Neural cell (in vitro differentiated cells): ENCODE measurements at regions not wholly inside any gene's neighbourhood (a gene's known extent, or its start where the extent isn't known, plus 50 kb on each side); places are given as distances from the start of the nearest gene placed in this dataset.

Experiments used
- H2AFZ ChIP-seq: fragments of 200-600, 300-800 bp; sonication (generic), shearing (Covaris generic); 2 replicates; pipeline ENCODE4 v1.6.0; 2014; ENCODE audit warnings: low read depth, mild to moderate bottlenecking, antibody characterized with exemption, low read length, moderate library complexity
- H3F3A ChIP-seq: fragments of 200-600 bp; shearing (Covaris generic); 2 replicates; pipeline ENCODE4 v1.6.1; 2016; ENCODE audit warnings: mild to moderate bottlenecking, moderate library complexity, mixed read lengths, antibody characterized with exemption, low read length; ENCODE audit not compliant: insufficient read depth, poor library complexity, severe bottlenecking
- H3K27ac ChIP-seq: fragments of 200-600, 300-800 bp; sonication (generic), shearing (Covaris generic); 2 replicates; pipeline ENCODE4 v1.5.1; 2014; ENCODE audit warnings: mild to moderate bottlenecking, low read length, moderate library complexity
- H3K27me3 ChIP-seq: fragments of 300-800, 200-600 bp; sonication (generic), shearing (Covaris generic); 2 replicates; pipeline ENCODE4 v1.6.0; 2014; ENCODE audit warnings: mild to moderate bottlenecking, low read depth, low read length, moderate library complexity; ENCODE audit not compliant: insufficient read depth
- H3K36me3 ChIP-seq: fragments of 300-800, 200-600 bp; sonication (generic), shearing (Covaris generic); 2 replicates; pipeline ENCODE4 v1.5.1; 2014; ENCODE audit warnings: mild to moderate bottlenecking, antibody characterized with exemption, low read length, moderate library complexity; ENCODE audit not compliant: insufficient read depth
- H3K4me2 ChIP-seq: fragments of 300-800, 200-600 bp; sonication (generic), shearing (Covaris generic); 2 replicates; pipeline ENCODE4 v1.6.0; 2014; ENCODE audit warnings: mild to moderate bottlenecking, low read length
- H3K4me3 ChIP-seq: fragments of 300-800, 200-600 bp; sonication (generic), shearing (Covaris generic); 2 replicates; pipeline ENCODE4 v1.5.1; 2014; ENCODE audit warnings: mild to moderate bottlenecking, low read length, moderate library complexity
- H3K79me2 ChIP-seq: fragments of 200-600 bp; shearing (Covaris generic); replicated peaks from 2 replicates; pipeline ENCODE4 v1.6.0; 2014; ENCODE audit warnings: mild to moderate bottlenecking, low read length, moderate library complexity; ENCODE audit not compliant: insufficient read depth
- H3K9ac ChIP-seq: fragments of 300-800, 200-600 bp; sonication (generic), shearing (Covaris generic); 2 replicates; pipeline ENCODE4 v1.6.1; 2016; ENCODE audit warnings: mild to moderate bottlenecking, low read length, mixed read lengths
- H3K9me2 ChIP-seq: fragments of 200-600 bp; shearing (Covaris generic); 2 replicates; pipeline ENCODE4 v1.6.1; 2016; ENCODE audit warnings: mild to moderate bottlenecking, low read length, mixed read lengths; ENCODE audit not compliant: insufficient read depth
- H3K9me3 ChIP-seq: fragments of 200-600, 300-800 bp; sonication (generic), shearing (Covaris generic); 2 replicates; pipeline ENCODE4 v1.6.1; 2016; ENCODE audit warnings: mild to moderate bottlenecking, mixed run types, low read length, moderate library complexity, mixed read lengths
- H4K20me1 ChIP-seq: fragments of 200-600 bp; shearing (Covaris generic); 2 replicates; pipeline ENCODE4 v1.6.1; 2016; ENCODE audit warnings: mild to moderate bottlenecking, mixed run types; ENCODE audit not compliant: insufficient read depth
- EP300 ChIP-seq: fragments of 450-650 bp; conservative IDR thresholded peaks from 2 replicates; pipeline ENCODE4 v1.6.1; 2014; ENCODE audit warnings: antibody characterized with exemption, mild to moderate bottlenecking, moderate library complexity; ENCODE audit not compliant: poor library complexity, severe bottlenecking
- EZH2 ChIP-seq: fragments of 200-600, 300-800 bp; shearing (Covaris generic), sonication (generic); IDR thresholded peaks from 2 replicates; pipeline ENCODE4 v1.6.1; 2014; ENCODE audit warnings: antibody characterized with exemption, low read length, borderline replicate concordance, mild to moderate bottlenecking; ENCODE audit not compliant: insufficient read depth, poor library complexity, severe bottlenecking
- MXI1 ChIP-seq: fragments of 450-650 bp; conservative IDR thresholded peaks from 2 replicates; pipeline ENCODE4 v1.6.1; 2014; ENCODE audit warnings: antibody characterized with exemption, mild to moderate bottlenecking; ENCODE audit not compliant: poor library complexity, severe bottlenecking
- POLR2AphosphoS5 ChIP-seq: IDR thresholded peaks from 2 replicates; pipeline ENCODE4 v1.6.1; 2012
- RAD21 ChIP-seq: fragments of 450-650 bp; conservative IDR thresholded peaks from 2 replicates; pipeline ENCODE4 v1.6.1; 2014; ENCODE audit warnings: antibody characterized with exemption, mild to moderate bottlenecking, moderate library complexity
- SMC3 ChIP-seq: fragments of 450-650 bp; conservative IDR thresholded peaks from 2 replicates; pipeline ENCODE4 v1.6.1; 2014; ENCODE audit warnings: antibody characterized with exemption, mild to moderate bottlenecking, moderate library complexity; ENCODE audit not compliant: poor library complexity
- TAF1 ChIP-seq: IDR thresholded peaks from 2 replicates; pipeline ENCODE4 v1.6.1; 2012; ENCODE audit warnings: low read depth
- TF ChIP-seq, protein P1 (sequence below): IDR thresholded peaks from 2 replicates; pipeline ENCODE4 v1.6.1; 2012; ENCODE audit warnings: borderline replicate concordance
- TF ChIP-seq, protein P2 (sequence below): fragments of 450-650 bp; IDR thresholded peaks from 2 replicates; pipeline ENCODE4 v1.5.1; 2014; ENCODE audit warnings: antibody characterized with exemption, mild to moderate bottlenecking, moderate library complexity; ENCODE audit not compliant: poor library complexity, severe bottlenecking

DNA sequence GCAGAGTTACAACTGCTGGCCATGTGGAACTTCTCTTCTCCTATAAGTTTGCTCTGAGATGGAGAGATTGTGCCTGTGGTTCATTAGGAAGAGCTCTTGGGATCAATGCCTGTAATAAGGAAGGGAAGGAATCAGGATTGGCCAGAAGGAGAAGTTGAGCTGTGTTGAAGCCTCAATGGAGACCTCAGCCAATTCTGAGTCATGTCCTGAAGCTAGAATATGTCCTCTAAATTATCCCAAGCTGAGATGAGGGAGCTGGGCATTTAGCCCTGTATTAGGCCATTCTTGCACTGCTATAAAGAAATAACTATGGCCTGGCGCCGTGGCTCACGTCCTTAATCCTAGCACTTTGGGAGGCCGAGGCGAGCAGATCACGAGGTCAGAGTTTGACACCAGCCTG is 85.4 kb upstream of the DHX15 start:
- H3K9ac ChIP-seq, result no peak overlapping the region
- no peak overlapping the region for H3K4me2 ChIP-seq
- H2AFZ ChIP-seq, result no peak overlapping the region
- no peaks in the 10 kb centered on the region for H3K9me2 ChIP-seq
- TF ChIP-seq, protein P1, sequence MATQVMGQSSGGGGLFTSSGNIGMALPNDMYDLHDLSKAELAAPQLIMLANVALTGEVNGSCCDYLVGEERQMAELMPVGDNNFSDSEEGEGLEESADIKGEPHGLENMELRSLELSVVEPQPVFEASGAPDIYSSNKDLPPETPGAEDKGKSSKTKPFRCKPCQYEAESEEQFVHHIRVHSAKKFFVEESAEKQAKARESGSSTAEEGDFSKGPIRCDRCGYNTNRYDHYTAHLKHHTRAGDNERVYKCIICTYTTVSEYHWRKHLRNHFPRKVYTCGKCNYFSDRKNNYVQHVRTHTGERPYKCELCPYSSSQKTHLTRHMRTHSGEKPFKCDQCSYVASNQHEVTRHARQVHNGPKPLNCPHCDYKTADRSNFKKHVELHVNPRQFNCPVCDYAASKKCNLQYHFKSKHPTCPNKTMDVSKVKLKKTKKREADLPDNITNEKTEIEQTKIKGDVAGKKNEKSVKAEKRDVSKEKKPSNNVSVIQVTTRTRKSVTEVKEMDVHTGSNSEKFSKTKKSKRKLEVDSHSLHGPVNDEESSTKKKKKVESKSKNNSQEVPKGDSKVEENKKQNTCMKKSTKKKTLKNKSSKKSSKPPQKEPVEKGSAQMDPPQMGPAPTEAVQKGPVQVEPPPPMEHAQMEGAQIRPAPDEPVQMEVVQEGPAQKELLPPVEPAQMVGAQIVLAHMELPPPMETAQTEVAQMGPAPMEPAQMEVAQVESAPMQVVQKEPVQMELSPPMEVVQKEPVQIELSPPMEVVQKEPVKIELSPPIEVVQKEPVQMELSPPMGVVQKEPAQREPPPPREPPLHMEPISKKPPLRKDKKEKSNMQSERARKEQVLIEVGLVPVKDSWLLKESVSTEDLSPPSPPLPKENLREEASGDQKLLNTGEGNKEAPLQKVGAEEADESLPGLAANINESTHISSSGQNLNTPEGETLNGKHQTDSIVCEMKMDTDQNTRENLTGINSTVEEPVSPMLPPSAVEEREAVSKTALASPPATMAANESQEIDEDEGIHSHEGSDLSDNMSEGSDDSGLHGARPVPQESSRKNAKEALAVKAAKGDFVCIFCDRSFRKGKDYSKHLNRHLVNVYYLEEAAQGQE, result no peak
- TF ChIP-seq, protein P2, sequence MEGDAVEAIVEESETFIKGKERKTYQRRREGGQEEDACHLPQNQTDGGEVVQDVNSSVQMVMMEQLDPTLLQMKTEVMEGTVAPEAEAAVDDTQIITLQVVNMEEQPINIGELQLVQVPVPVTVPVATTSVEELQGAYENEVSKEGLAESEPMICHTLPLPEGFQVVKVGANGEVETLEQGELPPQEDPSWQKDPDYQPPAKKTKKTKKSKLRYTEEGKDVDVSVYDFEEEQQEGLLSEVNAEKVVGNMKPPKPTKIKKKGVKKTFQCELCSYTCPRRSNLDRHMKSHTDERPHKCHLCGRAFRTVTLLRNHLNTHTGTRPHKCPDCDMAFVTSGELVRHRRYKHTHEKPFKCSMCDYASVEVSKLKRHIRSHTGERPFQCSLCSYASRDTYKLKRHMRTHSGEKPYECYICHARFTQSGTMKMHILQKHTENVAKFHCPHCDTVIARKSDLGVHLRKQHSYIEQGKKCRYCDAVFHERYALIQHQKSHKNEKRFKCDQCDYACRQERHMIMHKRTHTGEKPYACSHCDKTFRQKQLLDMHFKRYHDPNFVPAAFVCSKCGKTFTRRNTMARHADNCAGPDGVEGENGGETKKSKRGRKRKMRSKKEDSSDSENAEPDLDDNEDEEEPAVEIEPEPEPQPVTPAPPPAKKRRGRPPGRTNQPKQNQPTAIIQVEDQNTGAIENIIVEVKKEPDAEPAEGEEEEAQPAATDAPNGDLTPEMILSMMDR, result no peak
- no peak for TF ChIP-seq RAD21
- no peak for TF ChIP-seq SMC3
- no peak for TF ChIP-seq EP300
- no peak for TF ChIP-seq POLR2AphosphoS5
- no peak for TF ChIP-seq EZH2
- TF ChIP-seq MXI1, result no peak
- no peak for TF ChIP-seq TAF1
- H3K4me3 ChIP-seq, result no peak overlapping the region
- H3K36me3 ChIP-seq, result no peaks in the 10 kb centered on the region
- H3K79me2 ChIP-seq, result no peaks in the 10 kb centered on the region
- no peak overlapping the region for H3K27ac ChIP-seq
- H3K9me3 ChIP-seq, result no peaks in the 10 kb centered on the region
- no peaks in the 10 kb centered on the region for H4K20me1 ChIP-seq
- no peaks in the 10 kb centered on the region for H3K27me3 ChIP-seq
- no peaks in the 10 kb centered on the region for H3F3A ChIP-seq

- no peaks in the 10 kb centered on the region for H4K20me1 ChIP-seq
- H3K9me3 ChIP-seq, result no peaks in the 10 kb centered on the region
- no peak overlapping the region for H3K9ac ChIP-seq
- H3K4me2 ChIP-seq, result no peak overlapping the region
- no peaks in the 10 kb centered on the region for H3K27me3 ChIP-seq
- no peak for TF ChIP-seq POLR2AphosphoS5
- TF ChIP-seq EZH2, result no peak
- no peak for TF ChIP-seq SMC3
- TF ChIP-seq, protein P1, result no peak
- no peak overlapping the region for H3K27ac ChIP-seq
- no peaks in the 10 kb centered on the region for H3K9me2 ChIP-seq
- no peaks in the 10 kb centered on the region for H3K36me3 ChIP-seq
- H3K79me2 ChIP-seq, result no peaks in the 10 kb centered on the region
- no peaks in the 10 kb centered on the region for H3F3A ChIP-seq
- no peak overlapping the region for H2AFZ ChIP-seq
- H3K4me3 ChIP-seq, result no peak overlapping the region
These were observed 87.5 kb upstream of the DHX15 start for GRCh38 chr4:24671849-24672248.
